Naive thymus-derived CD4-positive, alpha-beta T cell (primary cell): ENCODE measurements at regions not wholly inside any gene's neighbourhood (a gene's known extent, or its start where the extent isn't known, plus 50 kb on each side); places are given as distances from the start of the nearest gene placed in this dataset.
"Not testable (repeated sequence)": the region's sequence is repeated elsewhere in the genome, so short reads cannot be mapped to it uniquely, and the experiment has no call there.

Experiments
- ATAC-seq: fragments of 150-1000 bp; cut with Tn5 transposase; 2 replicates; pipeline ENCODE4 v1.10.0; 2021; ENCODE audit warnings: mild to moderate bottlenecking, moderate library complexity
- CTCF ChIA-PET: fragments of 350-600 bp; sonication (Branson Sonifier 250); formaldehyde crosslinking; loops from one replicate; lab custom pipeline; 2021; ENCODE audit warnings: antibody characterized with exemption; lab: Charles Lee
- POLR2A ChIA-PET: fragments of 350-600 bp; sonication (Branson Sonifier 250); formaldehyde crosslinking; loops from one replicate; lab custom pipeline; 2021; ENCODE audit warnings: antibody characterized with exemption, inconsistent platforms; lab: Charles Lee
- DNase-seq, 9 donors: peaks; one replicate each; pipeline versions ENCODE4 v3.0.0 to v3.0.0-alpha.2; 2020 to 2022; ENCODE audit warnings: mixed read lengths in 1 of 9
- H3K27ac ChIP-seq: one replicate; pipeline ENCODE4 v1.7.0; 2013; ENCODE audit warnings: mild to moderate bottlenecking, low read depth, low read length, moderate library complexity
- H3K27me3 ChIP-seq, 2 donors: one replicate each; pipeline ENCODE4 v1.7.0; 2013; ENCODE audit warnings: low read length in 2 of 2, mild to moderate bottlenecking in 2 of 2, moderate library complexity in 2 of 2; ENCODE audit not compliant: control insufficient read depth in 2 of 2, insufficient read depth in 2 of 2
- H3K36me3 ChIP-seq, 3 experiments: 1 replicate in 2 of 3; 2 replicates in 1 of 3; pipeline ENCODE4 v1.7.0; 2013; ENCODE audit warnings: low read length in 3 of 3, mild to moderate bottlenecking in 3 of 3, moderate library complexity in 1 of 3; ENCODE audit not compliant: insufficient read depth in 3 of 3, control insufficient read depth in 2 of 3
- H3K4me1 ChIP-seq, 2 donors: one replicate each; pipeline ENCODE4 v1.7.0; 2013; ENCODE audit warnings: low read length in 2 of 2, mild to moderate bottlenecking in 2 of 2, moderate library complexity in 1 of 2; ENCODE audit not compliant: control insufficient read depth in 2 of 2, insufficient read depth in 2 of 2
- H3K4me3 ChIP-seq: 2 replicates; pipeline ENCODE4 v1.7.0; 2013; ENCODE audit warnings: mild to moderate bottlenecking, low read length
- H3K9me3 ChIP-seq, 3 experiments: 1 replicate in 2 of 3; 2 replicates in 1 of 3; pipeline ENCODE4 v1.7.0; 2013; ENCODE audit warnings: low read length in 3 of 3; ENCODE audit not compliant: control insufficient read depth in 2 of 3
- H3K27ac Mint-ChIP-seq, 9 donors: one replicate each; pipeline ENCODE4 v1.8.0; 2020 to 2022; ENCODE audit warnings: mixed read lengths in 9 of 9, mild to moderate bottlenecking in 8 of 9, moderate library complexity in 5 of 9, inconsistent platforms in 2 of 9
- H3K27me3 Mint-ChIP-seq, 5 donors: one replicate each; pipeline ENCODE4 v1.8.0; 2021 to 2022; ENCODE audit warnings: mixed read lengths in 5 of 5, mild to moderate bottlenecking in 1 of 5
- H3K36me3 Mint-ChIP-seq, 5 donors: one replicate each; pipeline ENCODE4 v1.8.0; 2020 to 2022; ENCODE audit warnings: mixed read lengths in 5 of 5, mild to moderate bottlenecking in 3 of 5, inconsistent platforms in 1 of 5
- H3K4me1 Mint-ChIP-seq, 7 donors: one replicate each; pipeline ENCODE4 v1.8.0; 2020 to 2022; ENCODE audit warnings: mixed read lengths in 7 of 7, mild to moderate bottlenecking in 3 of 7, inconsistent platforms in 1 of 7
- H3K4me3 Mint-ChIP-seq, 10 donors: one replicate each; pipeline ENCODE4 v1.8.0; 2020 to 2022; ENCODE audit warnings: mild to moderate bottlenecking in 10 of 10, mixed read lengths in 10 of 10, moderate library complexity in 6 of 10, inconsistent platforms in 2 of 10
- H3K9me3 Mint-ChIP-seq, 11 donors: one replicate each; pipeline ENCODE4 v1.8.0; 2020 to 2022; ENCODE audit warnings: mixed read lengths in 11 of 11, mild to moderate bottlenecking in 4 of 11, inconsistent platforms in 1 of 11, moderate library complexity in 1 of 11
- intact Hi-C, 2 donors: fragments of 100-400 bp; cut with micrococcal nuclease; formaldehyde crosslinking; loops; one replicate each; pipeline ENCODE4 v1.15.1; 2023

DNA sequence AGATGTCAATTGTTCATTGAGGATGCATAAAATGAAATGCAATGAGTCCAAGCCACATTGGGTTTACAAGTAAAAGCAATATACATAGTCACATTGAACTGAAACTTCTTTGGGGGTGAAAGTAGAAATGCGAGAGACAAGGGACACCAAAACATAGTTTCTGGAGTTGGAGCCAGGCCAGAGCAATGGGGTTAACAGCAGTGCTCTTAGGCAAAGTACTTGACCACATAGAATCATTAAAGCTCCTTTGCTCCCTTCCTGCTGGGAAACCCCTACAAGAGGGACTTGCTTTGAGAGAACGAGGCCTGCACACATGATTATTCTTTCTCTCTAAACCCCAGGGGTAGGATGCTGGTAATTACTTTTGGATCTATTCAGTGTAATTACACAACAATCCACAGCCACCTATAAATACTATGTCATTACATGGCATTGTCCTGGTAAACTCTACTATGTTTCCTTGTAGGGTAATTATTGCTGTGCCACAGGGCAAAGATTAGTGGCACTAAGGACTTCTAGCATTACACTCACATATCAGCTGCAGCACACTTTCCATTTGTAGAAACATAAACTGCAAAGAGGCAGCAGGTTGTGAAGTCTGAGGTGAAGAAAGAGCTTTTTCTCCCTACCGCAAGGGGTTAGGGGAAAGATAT lies 421.6 kb upstream of the PBX1 start:
- CTCF ChIA-PET = no interaction called here
- no peak for ATAC-seq
- H3K4me1 Mint-ChIP-seq = no peaks in the 10 kb centered on the region

DNA sequence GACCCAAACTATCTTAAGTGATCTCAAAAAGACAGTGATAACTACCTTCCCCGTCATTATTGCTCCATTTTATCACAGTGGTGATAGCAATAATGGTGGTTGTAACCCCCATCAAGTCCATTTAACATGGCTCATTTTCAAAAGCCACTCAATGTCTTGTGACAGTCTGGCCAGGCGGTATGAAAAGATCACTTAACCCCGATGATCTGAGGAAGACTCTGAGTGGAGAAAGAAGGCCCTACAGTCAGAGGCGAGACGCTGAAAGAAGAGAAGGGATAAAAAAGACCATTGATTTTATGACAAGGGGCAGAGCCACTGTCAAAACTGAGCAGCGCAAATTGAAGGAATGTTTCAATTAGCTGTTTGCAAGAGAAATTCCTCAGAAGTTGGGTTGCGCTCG lies 417.2 kb upstream of the PBX1 start:
- H3K36me3 ChIP-seq = no peaks in the 10 kb centered on the region
- no peak overlapping the region for H3K4me3 ChIP-seq
- H3K4me1 ChIP-seq = no peaks in the 10 kb centered on the region
- no peaks in the 10 kb centered on the region for H3K27me3 ChIP-seq
- H3K4me1 Mint-ChIP-seq = no peaks in the 10 kb centered on the region
- ATAC-seq (no peak), DNase-seq (no peak)
- H3K4me3 Mint-ChIP-seq = no peak overlapping the region
- ChIA-PET CTCF (no interaction called here), POLR2A (no interaction called here)
- H3K9me3 ChIP-seq = peaks cover 0 to 5% (median 0%) of the 10 kb centered on the region in 3 experiments
- no peak overlapping the region for H3K27ac Mint-ChIP-seq
- intact Hi-C loops = no loop called here
- H3K27me3 Mint-ChIP-seq = no peaks in the 10 kb centered on the region
- peaks cover 0 to 9% (median 0%) of the 10 kb centered on the region in 5 donors for H3K36me3 Mint-ChIP-seq
- peaks cover 0 to 28% (median 13%) of the 10 kb centered on the region in 11 donors for H3K9me3 Mint-ChIP-seq
- H3K27ac ChIP-seq = no peak overlapping the region

More for the DNA sequence above, 421.6 kb upstream of the PBX1 start:
- Histone ChIP-seq H3K27me3 (no peaks in the 10 kb centered on the region), H3K4me3 (no peak overlapping the region), H3K4me1 (no peaks in the 10 kb centered on the region), H3K27ac (no peak overlapping the region), H3K9me3 (peaks cover 0 to 5% (median 0%) of the 10 kb centered on the region in 3 experiments), H3K36me3 (no peaks in the 10 kb centered on the region)
- no peak overlapping the region for H3K27ac Mint-ChIP-seq
- peaks cover 0 to 6% (median 0%) of the 10 kb centered on the region in 5 donors for H3K36me3 Mint-ChIP-seq
- POLR2A ChIA-PET = interaction anchor here (0.6 kb wide), 1 partner anchor 312 kb away, joined by 4 read pairs; no protein-coding TSS in a partner anchor
- no peaks in the 10 kb centered on the region for H3K27me3 Mint-ChIP-seq
- intact Hi-C loops = no loop called here
- H3K9me3 Mint-ChIP-seq = peaks cover 0 to 15% (median 3%) of the 10 kb centered on the region in 11 donors
- no peak for DNase-seq
- no peak overlapping the region for H3K4me3 Mint-ChIP-seq

DNA sequence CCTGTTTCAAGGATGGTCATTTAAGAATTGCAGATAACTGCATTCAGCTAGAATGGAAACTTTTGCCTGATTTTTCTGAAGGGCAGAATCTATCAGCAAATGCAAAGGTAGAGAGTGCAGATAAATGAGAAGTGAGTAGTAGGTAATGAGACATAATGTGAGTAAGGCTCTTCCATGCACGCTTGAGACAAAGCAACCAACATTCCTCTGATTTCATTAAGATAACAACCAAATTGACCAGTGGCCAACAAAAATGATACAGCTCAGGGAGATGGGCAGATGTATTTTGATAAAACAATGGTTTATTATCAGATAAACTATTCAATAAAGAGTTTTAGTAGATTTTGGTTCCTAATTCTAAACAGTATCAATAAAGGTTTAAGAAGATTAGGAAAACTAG lies 404.4 kb upstream of the PBX1 start:
- no peak overlapping the region for H3K4me3 Mint-ChIP-seq
- ChIA-PET CTCF (no interaction called here), POLR2A (no interaction called here)
- H3K36me3 ChIP-seq = no peaks in the 10 kb centered on the region
- H3K4me1 Mint-ChIP-seq = no peaks in the 10 kb centered on the region
- no peaks in the 10 kb centered on the region for H3K27me3 Mint-ChIP-seq
- no peak overlapping the region for H3K27ac ChIP-seq
- H3K9me3 ChIP-seq = no peaks in the 10 kb centered on the region
- no peak overlapping the region for H3K4me3 ChIP-seq
- peaks cover 0 to 16% (median 6%) of the 10 kb centered on the region in 11 donors for H3K9me3 Mint-ChIP-seq
- no peak overlapping the region for H3K27ac Mint-ChIP-seq
- no peaks in the 10 kb centered on the region for H3K36me3 Mint-ChIP-seq
- DNase-seq = no peak
- H3K27me3 ChIP-seq = no peaks in the 10 kb centered on the region
- H3K4me1 ChIP-seq = no peaks in the 10 kb centered on the region
- no peak for ATAC-seq
- intact Hi-C loops = no loop called here

DNA sequence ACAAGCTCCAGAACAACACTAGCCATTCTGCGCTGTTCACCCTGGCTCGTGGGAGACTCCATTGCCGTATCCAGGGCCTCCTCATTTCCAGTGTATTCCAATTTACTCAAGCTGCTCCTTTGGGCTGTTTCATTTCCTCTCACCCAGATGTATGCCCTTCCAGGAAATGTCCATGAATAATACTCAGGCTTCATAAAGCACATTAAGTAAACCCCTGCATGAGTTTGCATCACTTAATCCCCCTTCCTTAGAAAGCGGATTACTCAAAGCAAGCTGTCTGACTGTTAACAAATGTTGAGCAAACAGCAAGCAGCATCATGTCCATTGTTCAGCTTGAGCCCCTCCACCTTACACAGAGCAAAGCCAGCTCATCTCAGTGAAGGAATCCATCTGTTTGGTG lies 403.6 kb upstream of the PBX1 start:
- Mint-ChIP-seq H3K27me3 (no peaks in the 10 kb centered on the region), H3K4me3 (no peak overlapping the region), H3K36me3 (no peaks in the 10 kb centered on the region), H3K27ac (no peak overlapping the region), H3K4me1 (no peaks in the 10 kb centered on the region), H3K9me3 (peaks cover 0 to 20% (median 11%) of the 10 kb centered on the region in 11 donors)
- H3K4me1 ChIP-seq = no peaks in the 10 kb centered on the region
- H3K4me3 ChIP-seq = no peak overlapping the region
- ChIA-PET CTCF (no interaction called here), POLR2A (no interaction called here)
- ATAC-seq = no peak
- DNase-seq = no peak
- H3K9me3 ChIP-seq = no peaks in the 10 kb centered on the region
- H3K27ac ChIP-seq = no peak overlapping the region
- intact Hi-C loops = no loop called here
- no peaks in the 10 kb centered on the region for H3K36me3 ChIP-seq
- H3K27me3 ChIP-seq = no peaks in the 10 kb centered on the region

DNA sequence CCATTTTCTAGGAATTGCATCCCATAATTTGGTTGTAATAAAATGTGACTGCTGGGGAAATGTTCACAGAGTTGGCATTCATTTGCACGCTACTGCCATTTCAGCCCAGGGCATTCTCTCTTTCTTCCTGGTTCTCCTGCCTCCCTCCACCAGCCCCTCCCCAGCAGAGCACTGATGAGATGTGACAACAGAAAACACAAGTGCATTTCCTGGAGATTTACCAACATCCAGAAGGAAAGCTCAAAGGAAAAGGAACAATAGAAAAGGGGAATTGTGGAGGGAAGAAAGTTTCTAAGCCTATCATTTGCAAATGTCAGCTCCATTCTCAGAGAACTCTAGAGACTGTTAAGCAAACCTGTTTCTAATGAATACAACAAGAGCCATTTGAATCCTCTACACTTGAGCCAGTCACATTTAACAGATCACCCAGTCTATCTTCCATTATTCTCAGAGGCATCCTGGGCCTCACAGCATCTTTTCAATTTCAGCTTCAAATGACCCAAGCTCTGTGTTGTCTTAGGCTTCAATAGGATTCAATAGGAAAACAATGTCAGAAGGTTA lies 395.6 kb upstream of the PBX1 start:
- H3K9me3 Mint-ChIP-seq = peaks cover 4 to 35% (median 16%) of the 10 kb centered on the region in 11 donors
- no peaks in the 10 kb centered on the region for H3K27me3 Mint-ChIP-seq
- ATAC-seq (no peak), DNase-seq (no peak)
- H3K4me3 ChIP-seq = no peak overlapping the region
- no peak overlapping the region for H3K4me3 Mint-ChIP-seq
- no peaks in the 10 kb centered on the region for H3K27me3 ChIP-seq
- no peak overlapping the region for H3K27ac Mint-ChIP-seq
- H3K9me3 ChIP-seq = peaks cover 0 to 4% (median 0%) of the 10 kb centered on the region in 3 experiments
- ChIA-PET CTCF (no interaction called here), POLR2A (no interaction called here)
- no peaks in the 10 kb centered on the region for H3K4me1 Mint-ChIP-seq
- no peak overlapping the region for H3K27ac ChIP-seq
- intact Hi-C loops = no loop called here
- H3K36me3 ChIP-seq = no peaks in the 10 kb centered on the region
- no peaks in the 10 kb centered on the region for H3K4me1 ChIP-seq
- no peaks in the 10 kb centered on the region for H3K36me3 Mint-ChIP-seq

DNA sequence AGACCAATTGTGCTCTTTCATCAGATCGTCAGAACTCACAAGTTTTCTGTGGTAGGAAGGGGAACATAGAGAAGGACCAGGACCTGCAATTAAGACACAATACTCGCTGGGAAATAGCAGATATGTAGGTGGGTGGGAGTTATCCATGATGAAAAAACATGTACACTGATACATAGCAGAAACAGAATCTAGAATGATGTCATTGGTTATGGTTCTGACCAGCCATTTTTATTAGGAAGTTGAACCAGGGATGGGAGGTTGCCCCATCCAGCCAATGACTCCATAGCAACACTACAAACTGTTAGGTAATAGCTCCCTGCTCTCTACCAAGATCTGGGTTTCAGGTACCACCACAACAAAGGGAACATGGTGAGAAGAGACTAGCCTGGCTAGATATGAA lies 393.5 kb upstream of the PBX1 start:
- no peak overlapping the region for H3K27ac ChIP-seq
- Mint-ChIP-seq H3K27ac (no peak overlapping the region), H3K9me3 (peaks cover 9 to 41% (median 25%) of the 10 kb centered on the region in 11 donors), H3K36me3 (no peaks in the 10 kb centered on the region), H3K4me3 (no peak overlapping the region), H3K4me1 (no peaks in the 10 kb centered on the region), H3K27me3 (no peaks in the 10 kb centered on the region)
- POLR2A ChIA-PET = no interaction called here
- no peak overlapping the region for H3K4me3 ChIP-seq
- DNase-seq (no peak), ATAC-seq (no peak)
- peaks cover 0 to 4% (median 0%) of the 10 kb centered on the region in 3 experiments for H3K9me3 ChIP-seq
- no peaks in the 10 kb centered on the region for H3K4me1 ChIP-seq
- CTCF ChIA-PET = no interaction called here
- H3K27me3 ChIP-seq = no peaks in the 10 kb centered on the region
- intact Hi-C loops = no loop called here
- H3K36me3 ChIP-seq = no peaks in the 10 kb centered on the region

DNA sequence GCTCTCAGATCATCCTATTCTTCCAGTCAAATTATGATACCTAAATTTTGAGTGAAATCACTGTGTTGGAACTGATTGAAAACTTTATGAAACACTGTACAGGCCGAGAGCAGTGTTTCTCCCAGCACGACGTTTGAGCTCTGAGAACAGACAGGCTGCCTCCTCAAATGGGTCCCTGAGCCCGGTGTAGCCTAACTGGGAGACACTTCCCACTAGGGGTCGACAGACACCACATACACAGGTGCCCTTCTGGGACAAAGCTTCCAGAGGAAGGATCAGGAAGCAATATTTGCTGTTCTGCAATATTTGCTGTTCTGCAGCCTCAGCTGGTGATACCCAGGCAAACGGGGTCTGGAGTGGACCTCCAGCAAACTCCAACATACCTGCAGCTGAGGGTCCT lies 392.5 kb upstream of the PBX1 start:
- intact Hi-C loops, H3K27me3 Mint-ChIP-seq, ATAC-seq, H3K4me1 Mint-ChIP-seq, H3K27ac Mint-ChIP-seq, H3K9me3 ChIP-seq, H3K27ac ChIP-seq, DNase-seq, H3K27me3 ChIP-seq, H3K36me3 Mint-ChIP-seq, H3K4me3 ChIP-seq, CTCF ChIA-PET, H3K36me3 ChIP-seq, POLR2A ChIA-PET, H3K4me3 Mint-ChIP-seq, H3K4me1 ChIP-seq: not testable (repeated sequence)
- peaks cover 9 to 45% (median 27%) of the 10 kb centered on the region in 11 donors for H3K9me3 Mint-ChIP-seq
